Mesendoderm (in vitro differentiated cells): ENCODE measurements at regions not wholly inside any gene's neighbourhood (a gene's known extent, or its start where the extent isn't known, plus 50 kb on each side); places are given as distances from the start of the nearest gene placed in this dataset.
A peak's percentile ranks its signal among the peaks of the same experiment; 100 is the strongest.

Source experiments
- DNase-seq: peaks from one replicate; pipeline ENCODE4 v3.0.0; 2013
- H2AK5ac ChIP-seq: 2 replicates; pipeline ENCODE4 v1.6.1; 2013; ENCODE audit warnings: low read length, inconsistent platforms
- H2BK120ac ChIP-seq: 2 replicates; pipeline ENCODE4 v1.6.1; 2013; ENCODE audit warnings: low read depth, mild to moderate bottlenecking, low read length, moderate library complexity, mixed read lengths
- H2BK15ac ChIP-seq: replicated peaks from 2 replicates; pipeline ENCODE4 v1.6.1; 2013; ENCODE audit warnings: low read depth, mild to moderate bottlenecking, moderate library complexity
- H2BK5ac ChIP-seq: 2 replicates; pipeline ENCODE4 v1.6.1; 2013; ENCODE audit warnings: low read length, inconsistent platforms
- H3K18ac ChIP-seq: 2 replicates; pipeline ENCODE4 v1.6.1; 2013; ENCODE audit warnings: mild to moderate bottlenecking, low read length, mixed read lengths
- H3K23ac ChIP-seq: one replicate; pipeline ENCODE4 v1.6.1; 2013; ENCODE audit warnings: low read length
- H3K27ac ChIP-seq: 2 replicates; pipeline ENCODE4 v1.5.1; 2013; ENCODE audit warnings: low read depth, mild to moderate bottlenecking, inconsistent platforms, low read length, moderate library complexity
- H3K27me3 ChIP-seq: 2 replicates; pipeline ENCODE4 v1.6.1; 2013; ENCODE audit warnings: low read length, control low read depth, mild to moderate bottlenecking, inconsistent platforms; ENCODE audit not compliant: insufficient read depth, poor library complexity
- H3K36me3 ChIP-seq: 2 replicates; pipeline ENCODE4 v1.6.1; 2013; ENCODE audit warnings: low read length, inconsistent platforms; ENCODE audit not compliant: control insufficient read depth, insufficient read depth
- H3K4ac ChIP-seq: one replicate; pipeline ENCODE4 v1.6.1; 2013; ENCODE audit warnings: low read depth, mild to moderate bottlenecking, low read length, moderate library complexity
- H3K4me1 ChIP-seq: 2 replicates; pipeline ENCODE4 v1.6.1; 2013; ENCODE audit warnings: low read depth, low read length, inconsistent platforms; ENCODE audit not compliant: control insufficient read depth
- H3K4me2 ChIP-seq: 2 replicates; pipeline ENCODE4 v1.6.1; 2013; ENCODE audit warnings: low read length
- H3K4me3 ChIP-seq: 2 replicates; pipeline ENCODE4 v1.5.1; 2013; ENCODE audit warnings: mild to moderate bottlenecking, low read length
- H3K56ac ChIP-seq: one replicate; pipeline ENCODE4 v1.6.1; 2013; ENCODE audit warnings: low read length
- H3K79me1 ChIP-seq: 2 replicates; pipeline ENCODE4 v1.6.1; 2013; ENCODE audit warnings: low read length, inconsistent platforms
- H3K79me2 ChIP-seq: 2 replicates; pipeline ENCODE4 v1.6.1; 2013; ENCODE audit warnings: mild to moderate bottlenecking, low read length; ENCODE audit not compliant: control insufficient read depth, insufficient read depth
- H3K9ac ChIP-seq: 2 replicates; pipeline ENCODE4 v1.6.1; 2013; ENCODE audit warnings: low read length, inconsistent platforms
- H4K5ac ChIP-seq: one replicate; pipeline ENCODE4 v1.6.1; 2013; ENCODE audit warnings: low read length
- H4K8ac ChIP-seq: one replicate; pipeline ENCODE4 v1.6.1; 2013; ENCODE audit warnings: low read depth, mild to moderate bottlenecking, control low read depth, low read length, moderate library complexity
- WGBS: extraction: QIAGEN DNeasy Blood & Tissue Kit; methylation state at CpG from one replicate; pipeline ENCODE4 v1.1.7; 2013; ENCODE audit warnings: low lambda C conversion rate, missing lambda C conversion rate; ENCODE audit not compliant: insufficient coverage; ENCODE audit errors: extremely low coverage; 5-methylcytosine and 5-hydroxymethylcytosine counted together

DNA sequence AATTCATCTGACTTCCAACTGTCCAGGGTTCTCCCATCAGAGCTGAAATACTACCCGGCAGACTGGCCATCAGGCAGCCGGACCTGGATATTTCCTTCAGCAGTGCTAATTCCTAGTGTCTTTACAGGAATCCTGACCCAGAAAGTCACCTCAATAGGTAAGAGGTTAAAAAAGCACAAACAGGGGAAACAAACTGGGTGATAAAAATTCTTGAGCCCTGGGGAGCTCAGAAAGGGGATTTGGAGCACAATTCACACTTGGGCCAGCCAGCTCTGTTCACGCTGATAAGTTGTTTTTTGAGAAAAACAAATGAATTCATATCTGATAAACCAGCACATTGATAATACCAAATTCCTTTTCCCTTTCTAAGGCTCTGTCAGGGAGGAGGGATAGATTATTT, 104.0 kb downstream of the EDN1 start:
- H4K5ac ChIP-seq, result no peak overlapping the region
- no peak overlapping the region for H3K27ac ChIP-seq
- H2BK15ac ChIP-seq, result no peak overlapping the region
- no peak overlapping the region for H2BK5ac ChIP-seq
- no CpG with 5 or more reads among the region's 3 CpGs for WGBS
- H3K4me3 ChIP-seq, result no peak overlapping the region
- no peaks in the 10 kb centered on the region for H3K27me3 ChIP-seq
- no peaks in the 10 kb centered on the region for H3K79me1 ChIP-seq
- H3K23ac ChIP-seq, result no peak overlapping the region
- no peak overlapping the region for H3K4ac ChIP-seq
- no peak overlapping the region for H3K4me2 ChIP-seq
- no peak overlapping the region for H4K8ac ChIP-seq
- DNase-seq, result peak; percentile 53
- H2BK120ac ChIP-seq, result no peak overlapping the region
- H3K36me3 ChIP-seq, result no peaks in the 10 kb centered on the region
- no peaks in the 10 kb centered on the region for H3K4me1 ChIP-seq
- H3K18ac ChIP-seq, result peak overlapping the region; percentile 3
- no peak overlapping the region for H3K9ac ChIP-seq
- H3K56ac ChIP-seq, result no peak overlapping the region
- no peaks in the 10 kb centered on the region for H3K79me2 ChIP-seq
- H2AK5ac ChIP-seq, result no peak overlapping the region

DNA sequence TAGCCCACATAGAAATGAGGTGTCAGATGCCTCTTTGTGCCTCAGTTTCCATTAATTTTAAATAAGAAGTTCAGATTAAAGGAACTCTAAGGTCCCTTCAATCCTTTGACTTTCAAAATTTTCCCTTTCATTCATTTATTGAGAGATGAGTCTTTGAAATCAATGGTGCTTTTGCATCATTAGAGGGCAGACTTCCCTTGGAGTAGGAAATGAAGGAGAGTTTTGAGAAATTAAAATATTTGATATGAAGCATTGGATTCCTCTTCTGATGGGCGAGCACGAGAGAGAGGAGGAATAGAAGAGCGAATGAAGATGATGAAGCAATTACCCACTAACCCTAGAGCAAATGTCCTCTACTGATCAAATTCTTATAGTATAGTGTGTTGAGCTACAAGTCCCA, 105.7 kb downstream of the EDN1 start:
- no peak overlapping the region for H3K4ac ChIP-seq
- no peak overlapping the region for H3K23ac ChIP-seq
- H3K9ac ChIP-seq, result no peak overlapping the region
- no peak overlapping the region for H3K18ac ChIP-seq
- H2BK120ac ChIP-seq, result no peak overlapping the region
- H4K8ac ChIP-seq, result no peak overlapping the region
- H4K5ac ChIP-seq, result no peak overlapping the region
- H3K4me2 ChIP-seq, result no peak overlapping the region
- no peaks in the 10 kb centered on the region for H3K4me1 ChIP-seq
- no peak overlapping the region for H3K56ac ChIP-seq
- no peaks in the 10 kb centered on the region for H3K79me2 ChIP-seq
- no peak overlapping the region for H3K27ac ChIP-seq
- no peak overlapping the region for H2BK15ac ChIP-seq
- H3K4me3 ChIP-seq, result no peak overlapping the region
- no peak for DNase-seq
- H3K27me3 ChIP-seq, result no peaks in the 10 kb centered on the region
- no peak overlapping the region for H2AK5ac ChIP-seq
- H3K79me1 ChIP-seq, result no peaks in the 10 kb centered on the region
- 100% methylated on average over 3 of the region's 3 CpGs for WGBS
- H3K36me3 ChIP-seq, result no peaks in the 10 kb centered on the region
- no peak overlapping the region for H2BK5ac ChIP-seq

DNA sequence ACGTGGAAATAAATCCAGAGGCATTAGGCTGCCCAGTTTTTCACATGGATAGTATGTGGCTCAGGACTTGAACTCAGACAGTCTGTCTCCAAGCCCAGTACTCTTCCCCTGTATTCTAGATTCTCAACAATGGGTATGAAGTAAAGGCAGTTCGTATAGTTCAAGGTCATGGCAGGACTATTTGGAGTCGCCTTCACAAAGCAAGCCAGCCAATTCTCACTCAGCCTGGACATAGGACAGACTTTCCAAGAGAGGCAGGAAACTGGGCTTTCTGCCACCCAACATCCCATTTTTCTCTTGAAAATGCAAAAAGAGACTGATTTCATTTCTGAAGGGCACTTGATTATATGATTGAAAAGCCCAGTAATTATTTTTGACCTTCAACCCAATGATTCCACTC, 111.0 kb downstream of the EDN1 start:
- H2BK15ac ChIP-seq, result no peak overlapping the region
- H3K27me3 ChIP-seq, result no peaks in the 10 kb centered on the region
- no peaks in the 10 kb centered on the region for H3K79me2 ChIP-seq
- H3K4me2 ChIP-seq, result no peak overlapping the region
- H3K79me1 ChIP-seq, result no peaks in the 10 kb centered on the region
- no CpG with 5 or more reads among the region's 3 CpGs for WGBS
- H4K5ac ChIP-seq, result no peak overlapping the region
- no peak overlapping the region for H3K4ac ChIP-seq
- no peak for DNase-seq
- no peak overlapping the region for H3K56ac ChIP-seq
- H3K27ac ChIP-seq, result no peak overlapping the region
- no peak overlapping the region for H2BK120ac ChIP-seq
- no peaks in the 10 kb centered on the region for H3K36me3 ChIP-seq
- H4K8ac ChIP-seq, result no peak overlapping the region
- H3K9ac ChIP-seq, result no peak overlapping the region
- H3K18ac ChIP-seq, result no peak overlapping the region
- no peaks in the 10 kb centered on the region for H3K4me1 ChIP-seq
- no peak overlapping the region for H2AK5ac ChIP-seq
- no peak overlapping the region for H2BK5ac ChIP-seq
- no peak overlapping the region for H3K4me3 ChIP-seq
- H3K23ac ChIP-seq, result no peak overlapping the region

DNA sequence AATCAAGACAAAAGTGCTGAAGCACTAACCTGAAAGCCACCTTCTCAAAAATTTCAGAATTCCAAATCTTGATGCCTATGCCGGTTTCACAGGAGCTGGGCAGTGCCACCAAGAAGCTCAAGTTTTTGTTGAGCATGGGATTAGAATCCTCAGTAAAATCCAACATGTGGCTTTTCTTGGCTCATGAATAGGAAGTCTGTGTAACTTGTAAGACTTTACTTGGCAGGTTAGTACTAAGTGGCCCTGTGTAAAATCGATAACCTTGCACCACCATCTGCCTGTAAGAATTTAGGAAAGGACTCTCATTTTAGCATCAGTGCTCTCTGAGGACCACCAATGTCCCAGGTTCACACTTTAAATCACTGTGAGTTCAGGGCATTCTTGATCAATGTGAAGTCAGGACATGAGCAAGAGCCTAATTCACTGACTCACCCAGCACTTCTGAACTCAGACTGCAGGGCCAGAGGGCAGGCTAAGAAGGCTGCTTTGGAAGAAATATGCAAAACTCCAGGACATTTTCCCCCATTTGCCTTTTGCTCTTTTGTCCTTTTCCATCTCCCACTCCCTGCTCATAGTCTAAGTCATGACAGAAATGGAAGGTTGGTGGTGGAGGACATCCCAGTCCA, 113.2 kb downstream of the EDN1 start:
- Histone ChIP-seq H3K79me1 (no peaks in the 10 kb centered on the region), H3K4me1 (no peaks in the 10 kb centered on the region), H3K79me2 (no peaks in the 10 kb centered on the region), H3K9ac (no peak overlapping the region), H3K27me3 (no peaks in the 10 kb centered on the region), H4K8ac (no peak overlapping the region), H3K4me3 (no peak overlapping the region), H3K23ac (no peak overlapping the region), H2BK15ac (no peak overlapping the region), H2BK120ac (no peak overlapping the region), H3K4me2 (no peak overlapping the region), H2AK5ac (no peak overlapping the region), H4K5ac (no peak overlapping the region), H3K27ac (no peak overlapping the region), H3K56ac (no peak overlapping the region), H3K18ac (no peak overlapping the region), H3K36me3 (no peaks in the 10 kb centered on the region), H2BK5ac (no peak overlapping the region), H3K4ac (no peak overlapping the region)
- peak; percentile 44 for DNase-seq
- WGBS, result no CpG with 5 or more reads among the region's 2 CpGs

DNA sequence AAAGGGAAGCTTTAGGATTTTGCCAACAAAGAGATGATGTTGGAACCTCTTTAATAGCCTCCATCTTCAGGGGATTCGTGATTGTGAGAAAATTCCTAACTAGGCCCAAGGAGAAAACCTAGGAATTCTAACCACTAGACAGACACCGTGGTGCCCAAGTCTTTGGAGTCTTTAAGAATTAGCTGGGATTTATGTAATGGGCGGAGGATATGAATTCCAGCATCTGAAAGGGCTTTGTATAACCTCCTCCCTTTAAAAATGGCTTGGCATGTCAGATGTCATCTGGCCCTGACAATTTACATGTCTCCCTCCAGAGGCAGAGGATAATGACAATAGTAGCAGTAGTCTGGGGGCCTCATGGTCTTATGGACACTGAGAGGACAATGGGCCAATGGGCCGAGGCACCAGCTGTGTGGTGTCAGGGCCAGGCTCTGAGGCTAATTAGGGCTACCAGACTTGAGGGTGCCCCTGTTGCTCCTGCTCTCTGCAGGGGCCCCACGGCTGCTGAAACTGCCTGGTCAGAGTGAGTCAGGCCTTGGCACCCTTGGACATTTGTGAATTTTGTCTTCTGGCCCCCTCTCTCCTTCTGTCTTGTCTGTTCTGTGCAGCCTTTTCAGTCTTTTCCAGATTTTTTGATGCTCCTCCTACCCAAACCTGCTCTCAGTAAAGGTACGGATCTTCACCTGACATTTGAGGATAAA, 113.9 kb downstream of the EDN1 start:
- no CpG with 5 or more reads among the region's 6 CpGs for WGBS
- H3K36me3 ChIP-seq, result no peaks in the 10 kb centered on the region
- DNase-seq, result no peak

DNA sequence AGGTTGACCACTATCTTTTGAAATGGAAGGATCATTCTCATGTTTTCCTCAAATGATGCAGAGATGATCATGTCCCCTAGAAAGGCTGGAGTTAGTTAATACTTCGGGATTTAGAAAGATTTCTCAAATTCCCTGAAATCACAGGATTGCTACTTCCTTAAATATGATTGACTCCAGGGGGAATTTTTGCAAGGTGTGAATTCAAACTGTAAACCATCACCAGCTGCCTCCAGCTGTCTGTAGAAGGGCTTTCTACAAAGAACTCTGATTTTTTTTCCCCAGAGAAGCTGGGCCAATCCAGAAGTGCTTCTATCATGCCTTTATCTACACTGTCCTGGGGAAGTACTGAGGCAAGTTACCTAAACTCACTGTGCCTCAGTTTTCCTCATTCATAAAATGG, 114.5 kb downstream of the EDN1 start:
- no peak overlapping the region for H2BK120ac ChIP-seq
- no peak overlapping the region for H3K18ac ChIP-seq
- H3K9ac ChIP-seq, result no peak overlapping the region
- H3K4me2 ChIP-seq, result no peak overlapping the region
- no peak overlapping the region for H4K8ac ChIP-seq
- H3K36me3 ChIP-seq, result no peaks in the 10 kb centered on the region
- H3K4me3 ChIP-seq, result no peak overlapping the region
- no peaks in the 10 kb centered on the region for H3K79me1 ChIP-seq
- H4K5ac ChIP-seq, result no peak overlapping the region
- H3K56ac ChIP-seq, result peak overlapping the region; percentile 25
- no peak overlapping the region for H3K4ac ChIP-seq
- WGBS, result no CpG with 5 or more reads among the region's 1 CpG
- H3K27ac ChIP-seq, result no peak overlapping the region
- no peaks in the 10 kb centered on the region for H3K27me3 ChIP-seq
- DNase-seq, result no peak
- no peak overlapping the region for H2BK15ac ChIP-seq
- no peak overlapping the region for H2AK5ac ChIP-seq
- no peak overlapping the region for H2BK5ac ChIP-seq
- no peaks in the 10 kb centered on the region for H3K4me1 ChIP-seq
- no peaks in the 10 kb centered on the region for H3K79me2 ChIP-seq
- no peak overlapping the region for H3K23ac ChIP-seq

More for the DNA sequence above, 113.9 kb downstream of the EDN1 start:
- Histone ChIP-seq H3K4me1 (no peaks in the 10 kb centered on the region), H3K27ac (no peak overlapping the region), H2BK120ac (no peak overlapping the region), H4K5ac (no peak overlapping the region), H3K4ac (no peak overlapping the region), H3K4me2 (no peak overlapping the region), H3K9ac (no peak overlapping the region), H3K18ac (no peak overlapping the region), H3K23ac (no peak overlapping the region), H3K4me3 (no peak overlapping the region), H3K79me2 (no peaks in the 10 kb centered on the region), H2AK5ac (no peak overlapping the region), H2BK15ac (no peak overlapping the region), H3K27me3 (no peaks in the 10 kb centered on the region), H2BK5ac (no peak overlapping the region), H4K8ac (no peak overlapping the region), H3K79me1 (no peaks in the 10 kb centered on the region), H3K56ac (peak overlapping the region; percentile 25)
